ENCODE measurements at regions not wholly inside any gene's neighbourhood (a gene's known extent, or its start where the extent isn't known, plus 50 kb on each side); places are given as distances from the start of the nearest gene placed in this dataset.

- ATAC-seq (ENCODE audit: poor library complexity) (no peak), DNase-seq (no peak)
- Mint-ChIP-seq H3K4me3 (no peak overlapping the region), H3K9me3 (no peaks in the 10 kb centered on the region), H3K4me1 (ENCODE audit: low read depth) (no peaks in the 10 kb centered on the region), H3K27me3 (peaks cover 7% of the 10 kb centered on the region), H3K27ac (no peak overlapping the region), H3K36me3 (ENCODE audit: low read depth) (no peaks in the 10 kb centered on the region)
- Histone ChIP-seq H3K4me3 (ENCODE audit: low read length) (no peak overlapping the region), H3K27me3 (ENCODE audit: control insufficient read depth in 1 of 2, insufficient read depth in 2 of 2, low read length in 2 of 2) (no peaks in the 10 kb centered on the region), H3K9me3 (ENCODE audit: control insufficient read depth in 1 of 2, insufficient read depth in 1 of 2, low read length in 2 of 2) (no peaks in the 10 kb centered on the region), H3K27ac (ENCODE audit: low read depth in 1 of 2, low read length in 2 of 2) (no peak overlapping the region), H3K4me1 (ENCODE audit: insufficient read depth, low read length) (no peaks in the 10 kb centered on the region), H3K36me3 (ENCODE audit: insufficient read depth, low read length) (no peaks in the 10 kb centered on the region)
- intact Hi-C loops (cut with DNase I, micrococcal nuclease): no loop called here
- ChIA-PET CTCF (no interaction called here), POLR2A (no interaction called here)
- no peak for TF ChIP-seq CTCF (IDR thresholded peaks at IDR 0.05)
These were observed 207.1 kb upstream of the CLINT1 start for GRCh38 chr5:158066076-158066475.

- Histone ChIP-seq H3K9me3 (ENCODE audit: control insufficient read depth in 1 of 2, insufficient read depth in 1 of 2, low read length in 2 of 2) (no peaks in the 10 kb centered on the region), H3K27ac (ENCODE audit: low read depth in 1 of 2, low read length in 2 of 2) (no peak overlapping the region), H3K4me3 (ENCODE audit: low read length) (no peak overlapping the region), H3K36me3 (ENCODE audit: insufficient read depth, low read length) (no peaks in the 10 kb centered on the region), H3K4me1 (ENCODE audit: insufficient read depth, low read length) (no peaks in the 10 kb centered on the region), H3K27me3 (ENCODE audit: control insufficient read depth in 1 of 2, insufficient read depth in 2 of 2, low read length in 2 of 2) (no peaks in the 10 kb centered on the region)
- ChIA-PET CTCF (interaction anchor here (1.5 kb wide), 1 partner anchor 10 kb away, joined by 3 read pairs; no protein-coding TSS in a partner anchor), POLR2A (no interaction called here)
- no peak for TF ChIP-seq CTCF (IDR thresholded peaks at IDR 0.05)
- no peaks in the 10 kb centered on the region for H3K4me1 Mint-ChIP-seq (ENCODE audit: low read depth)
- peaks cover 21% of the 10 kb centered on the region for H3K27me3 Mint-ChIP-seq
- no peak overlapping the region for H3K4me3 Mint-ChIP-seq
- no peaks in the 10 kb centered on the region for H3K36me3 Mint-ChIP-seq (ENCODE audit: low read depth)
- no peak overlapping the region for H3K27ac Mint-ChIP-seq
- ATAC-seq (ENCODE audit: poor library complexity) (no peak), DNase-seq (no peak)
- intact Hi-C loops (cut with DNase I, micrococcal nuclease): no loop called here
- H3K9me3 Mint-ChIP-seq: no peaks in the 10 kb centered on the region
These were observed 205.6 kb upstream of the CLINT1 start for GRCh38 chr5:158064334-158065123.

DNA sequence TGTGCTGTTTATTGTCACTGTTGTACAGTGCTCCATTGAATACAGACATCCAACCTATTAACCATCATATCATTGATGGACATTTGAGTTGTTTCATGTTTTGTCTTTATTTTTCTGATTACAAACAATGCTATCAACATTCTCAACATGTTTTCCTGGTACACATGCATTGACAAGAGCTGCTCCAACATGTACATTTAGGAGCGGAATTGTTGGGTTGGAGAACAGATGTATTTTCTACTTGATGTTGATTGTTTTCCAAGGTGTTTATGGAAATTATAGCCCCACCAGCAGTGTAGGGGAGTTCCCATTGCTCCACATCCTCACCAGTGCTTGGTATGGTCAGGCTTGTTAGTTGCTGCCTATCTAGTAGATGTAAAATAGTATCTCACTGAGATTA is 204.1 kb upstream of the CLINT1 start:
- Mint-ChIP-seq H3K4me1 (ENCODE audit: low read depth) (no peaks in the 10 kb centered on the region), H3K4me3 (no peak overlapping the region), H3K27me3 (peaks cover 28% of the 10 kb centered on the region), H3K36me3 (ENCODE audit: low read depth) (no peaks in the 10 kb centered on the region), H3K27ac (no peak overlapping the region), H3K9me3 (no peaks in the 10 kb centered on the region)
- no peak for ATAC-seq (ENCODE audit: poor library complexity)
- intact Hi-C loops (cut with DNase I, micrococcal nuclease): no loop called here
- ChIA-PET POLR2A (no interaction called here), CTCF (no interaction called here)
- H3K4me3 ChIP-seq (ENCODE audit: low read length): no peak overlapping the region
- H3K27ac ChIP-seq (ENCODE audit: low read depth in 1 of 2, low read length in 2 of 2): no peak overlapping the region
- no peaks in the 10 kb centered on the region for H3K4me1 ChIP-seq (ENCODE audit: insufficient read depth, low read length)
- no peaks in the 10 kb centered on the region for H3K36me3 ChIP-seq (ENCODE audit: insufficient read depth, low read length)
- TF ChIP-seq CTCF (IDR thresholded peaks at IDR 0.05): no peak
- DNase-seq: no peak
- H3K9me3 ChIP-seq (ENCODE audit: control insufficient read depth in 1 of 2, insufficient read depth in 1 of 2, low read length in 2 of 2): no peaks in the 10 kb centered on the region
- H3K27me3 ChIP-seq (ENCODE audit: control insufficient read depth in 1 of 2, insufficient read depth in 2 of 2, low read length in 2 of 2): peaks cover 0 to 1% of the 10 kb centered on the region in 2 experiments

Data from CD4-positive, alpha-beta T cell (primary cell).